ENCODE measurements at regions not wholly inside any gene's neighbourhood (a gene's known extent, or its start where the extent isn't known, plus 50 kb on each side); places are given as distances from the start of the nearest gene placed in this dataset.

DNA sequence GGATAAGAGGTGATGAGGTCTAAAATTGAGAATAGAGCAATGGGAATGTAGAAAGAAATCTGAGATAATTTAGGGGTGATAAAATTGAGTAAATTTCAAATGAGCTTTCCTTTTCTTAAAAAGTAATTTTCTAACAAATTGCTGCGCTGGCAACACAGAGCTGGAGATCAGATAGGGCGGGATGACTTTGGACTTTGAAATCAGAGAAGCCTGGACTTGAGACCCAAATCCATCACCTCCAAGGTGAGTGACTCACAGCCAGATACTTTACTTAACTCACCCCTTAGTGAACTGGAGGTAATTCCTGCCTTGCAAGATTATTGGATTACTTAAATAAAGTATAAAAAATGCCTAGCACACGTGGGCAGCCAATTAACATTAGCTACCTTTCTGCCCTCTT is 80.8 kb downstream of the P2RY1 start:
- no peak for TF ChIP-seq CTCF (conservative IDR thresholded peaks at IDR 0.05; ENCODE audit: low read length)
- no peak for TF ChIP-seq EZH2phosphoT487 (IDR thresholded peaks at IDR 0.05; ENCODE audit: borderline replicate concordance, low read depth, low read length)

Measured in OCI-LY7 (cell line).